HL-60 (cell line): ENCODE measurements at regions not wholly inside any gene's neighbourhood (a gene's known extent, or its start where the extent isn't known, plus 50 kb on each side); places are given as distances from the start of the nearest gene placed in this dataset.

Experiments
- DNase-seq, 2 experiments: peaks; one replicate each; pipeline ENCODE4 v3.0.0-alpha.2; 2010 to 2020; ENCODE audit warnings: low read depth in 1 of 2, low spot score in 1 of 2
- H3K27ac ChIP-seq: fragments of 250-450 bp; sonication (Bioruptor Pico); replicated peaks from 2 replicates; pipeline ENCODE4 v1.5.1; 2020; ENCODE audit warnings: mild to moderate bottlenecking, moderate library complexity
- H3K27me3 ChIP-seq: fragments of 250-450 bp; sonication (Bioruptor Pico); 2 replicates; pipeline ENCODE4 v1.5.1; 2021; ENCODE audit warnings: mild to moderate bottlenecking, moderate library complexity; ENCODE audit not compliant: insufficient read depth, poor library complexity, severe bottlenecking
- H3K4me3 ChIP-seq: replicated peaks from 2 replicates; pipeline ENCODE4 v1.5.1; 2011; ENCODE audit warnings: mild to moderate bottlenecking, control low read depth, low read length; ENCODE audit not compliant: insufficient read depth
- CTCF ChIP-seq: IDR thresholded peaks from one replicate; pipeline ENCODE4 v1.5.1; 2011; ENCODE audit warnings: low read length, control low read depth, inconsistent platforms; ENCODE audit not compliant: insufficient read depth
- GABPA ChIP-seq: IDR thresholded peaks from 2 replicates; pipeline ENCODE4 v1.6.1; 2012; ENCODE audit warnings: low read depth
- POLR2AphosphoS5 ChIP-seq: IDR thresholded peaks from 2 replicates; pipeline ENCODE4 v1.6.1; 2012; ENCODE audit warnings: low read depth
- SPI1 ChIP-seq: IDR thresholded peaks from 2 replicates; pipeline ENCODE4 v1.6.1; 2012; ENCODE audit warnings: low read depth, mild to moderate bottlenecking, borderline replicate concordance
- TF ChIP-seq, protein P1 (sequence below): IDR thresholded peaks from 2 replicates; pipeline ENCODE4 v1.6.1; 2012; ENCODE audit warnings: low read depth; ENCODE audit not compliant: insufficient replicate concordance

GRCh38 chr11:116432301-116432700, 340.5 kb downstream of the BUD13 start:
- Histone ChIP-seq H3K27ac (no peak overlapping the region), H3K27me3 (no peaks in the 10 kb centered on the region), H3K4me3 (no peak overlapping the region)
- no peak for DNase-seq
- no peak for TF ChIP-seq GABPA
- TF ChIP-seq CTCF: no peak
- TF ChIP-seq, protein P1, sequence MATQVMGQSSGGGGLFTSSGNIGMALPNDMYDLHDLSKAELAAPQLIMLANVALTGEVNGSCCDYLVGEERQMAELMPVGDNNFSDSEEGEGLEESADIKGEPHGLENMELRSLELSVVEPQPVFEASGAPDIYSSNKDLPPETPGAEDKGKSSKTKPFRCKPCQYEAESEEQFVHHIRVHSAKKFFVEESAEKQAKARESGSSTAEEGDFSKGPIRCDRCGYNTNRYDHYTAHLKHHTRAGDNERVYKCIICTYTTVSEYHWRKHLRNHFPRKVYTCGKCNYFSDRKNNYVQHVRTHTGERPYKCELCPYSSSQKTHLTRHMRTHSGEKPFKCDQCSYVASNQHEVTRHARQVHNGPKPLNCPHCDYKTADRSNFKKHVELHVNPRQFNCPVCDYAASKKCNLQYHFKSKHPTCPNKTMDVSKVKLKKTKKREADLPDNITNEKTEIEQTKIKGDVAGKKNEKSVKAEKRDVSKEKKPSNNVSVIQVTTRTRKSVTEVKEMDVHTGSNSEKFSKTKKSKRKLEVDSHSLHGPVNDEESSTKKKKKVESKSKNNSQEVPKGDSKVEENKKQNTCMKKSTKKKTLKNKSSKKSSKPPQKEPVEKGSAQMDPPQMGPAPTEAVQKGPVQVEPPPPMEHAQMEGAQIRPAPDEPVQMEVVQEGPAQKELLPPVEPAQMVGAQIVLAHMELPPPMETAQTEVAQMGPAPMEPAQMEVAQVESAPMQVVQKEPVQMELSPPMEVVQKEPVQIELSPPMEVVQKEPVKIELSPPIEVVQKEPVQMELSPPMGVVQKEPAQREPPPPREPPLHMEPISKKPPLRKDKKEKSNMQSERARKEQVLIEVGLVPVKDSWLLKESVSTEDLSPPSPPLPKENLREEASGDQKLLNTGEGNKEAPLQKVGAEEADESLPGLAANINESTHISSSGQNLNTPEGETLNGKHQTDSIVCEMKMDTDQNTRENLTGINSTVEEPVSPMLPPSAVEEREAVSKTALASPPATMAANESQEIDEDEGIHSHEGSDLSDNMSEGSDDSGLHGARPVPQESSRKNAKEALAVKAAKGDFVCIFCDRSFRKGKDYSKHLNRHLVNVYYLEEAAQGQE: no peak
- TF ChIP-seq POLR2AphosphoS5: no peak
- TF ChIP-seq SPI1: no peak

- TF ChIP-seq CTCF (no peak), GABPA (no peak), SPI1 (no peak), POLR2AphosphoS5 (no peak)
- TF ChIP-seq, protein P1: no peak
- H3K27me3 ChIP-seq: no peaks in the 10 kb centered on the region
- no peak overlapping the region for H3K27ac ChIP-seq
- no peak overlapping the region for H3K4me3 ChIP-seq
- no peak for DNase-seq
Measured at GRCh38 chr11:116431842-116432241, 340.9 kb downstream of the BUD13 start.

DNA sequence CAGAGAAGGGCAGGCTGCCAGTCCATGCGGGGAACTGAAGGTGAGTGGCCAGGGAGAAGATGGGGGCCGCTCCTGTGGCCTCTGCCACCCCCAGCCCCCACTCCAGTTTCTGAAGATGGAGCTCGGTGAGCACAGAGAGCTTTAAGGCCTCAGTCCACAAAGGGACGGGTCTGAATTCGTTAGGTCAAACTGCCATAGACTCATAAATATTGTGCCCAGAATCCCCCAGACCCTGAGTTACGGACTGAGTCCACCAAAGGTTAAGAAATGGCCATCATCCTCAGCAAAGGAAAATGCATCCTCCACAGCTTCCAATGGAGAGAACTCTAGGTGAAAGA, 344.2 kb downstream of the BUD13 start:
- no peak overlapping the region for H3K4me3 ChIP-seq
- no peaks in the 10 kb centered on the region for H3K27me3 ChIP-seq
- H3K27ac ChIP-seq: no peak overlapping the region
- DNase-seq: no peak
- TF ChIP-seq, protein P1: no peak
- TF ChIP-seq CTCF: no peak
